GM12873 (cell line): ENCODE measurements at regions not wholly inside any gene's neighbourhood (a gene's known extent, or its start where the extent isn't known, plus 50 kb on each side); places are given as distances from the start of the nearest gene placed in this dataset.

Source experiments
- CTCF ChIP-seq: IDR thresholded peaks from 2 replicates; pipeline ENCODE4 v1.5.1; 2012; ENCODE audit warnings: low read depth, mild to moderate bottlenecking, moderate library complexity, low read length, control low read depth; ENCODE audit not compliant: insufficient read depth; ENCODE audit errors: missing control alignments

- TF ChIP-seq CTCF = no peak
Observed at GRCh38 chr9:115855458-115856133, 298.0 kb upstream of the PAPPA start.

DNA sequence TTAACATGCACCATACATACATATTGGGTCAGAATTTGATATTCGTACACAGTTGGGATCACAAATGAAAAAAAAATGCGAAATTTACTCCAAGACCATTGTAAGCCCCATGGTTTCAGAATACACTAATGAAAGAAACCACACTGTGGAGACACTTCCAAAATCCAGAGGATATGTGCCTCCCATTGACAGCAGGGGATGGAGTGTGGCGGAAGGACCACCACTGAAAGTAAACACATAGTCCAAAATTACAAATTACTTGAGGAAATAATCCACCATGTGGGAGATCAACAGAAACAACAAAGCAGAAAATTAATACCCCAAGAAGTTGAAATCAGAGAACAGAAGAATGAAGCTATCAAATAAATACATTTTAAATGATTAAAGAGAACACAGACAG, 291.6 kb upstream of the PAPPA start:
- no peak for TF ChIP-seq CTCF

GRCh38 chr9:115864581-115864980, 289.0 kb upstream of the PAPPA start:
- TF ChIP-seq CTCF = no peak

GRCh38 chr9:115867326-115867725, 286.3 kb upstream of the PAPPA start:
- TF ChIP-seq CTCF = no peak

DNA sequence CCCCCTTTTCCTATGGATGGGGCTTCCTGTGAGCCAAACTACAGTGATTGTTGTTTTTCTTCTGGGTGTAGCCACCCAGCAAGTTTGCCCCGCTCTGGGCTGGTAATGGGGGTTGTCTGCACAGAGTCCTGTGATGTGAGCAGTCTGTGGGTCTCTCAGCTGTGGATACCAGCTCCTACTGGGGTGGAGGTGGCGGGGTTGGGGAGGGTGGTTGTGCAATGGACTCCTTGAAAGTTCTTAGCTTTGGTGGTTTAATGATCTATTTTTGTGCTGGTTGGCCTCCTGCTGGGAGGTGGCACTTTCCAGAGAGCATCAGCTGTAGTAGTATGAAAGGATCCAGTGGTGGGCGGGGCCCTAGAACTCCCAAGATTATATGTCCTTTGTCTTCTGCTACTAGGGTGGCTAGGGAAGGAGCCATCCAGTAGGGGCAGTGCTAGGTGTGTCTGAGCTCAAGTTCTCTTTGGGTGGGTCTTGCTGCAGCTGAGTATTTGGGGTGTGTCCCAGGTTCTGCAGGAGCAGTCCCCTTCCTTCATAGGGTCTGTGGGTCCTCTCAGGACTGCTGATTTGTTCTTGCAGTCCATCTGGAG, 275.6 kb upstream of the PAPPA start:
- TF ChIP-seq CTCF = no peak

- TF ChIP-seq CTCF = no peak
Observed at GRCh38 chr9:115879451-115879850, 274.1 kb upstream of the PAPPA start.

- no peak for TF ChIP-seq CTCF
Observed at GRCh38 chr9:115880221-115880885, 273.2 kb upstream of the PAPPA start.
